ENCODE measurements at regions not wholly inside any gene's neighbourhood (a gene's known extent, or its start where the extent isn't known, plus 50 kb on each side); places are given as distances from the start of the nearest gene placed in this dataset.
"Not testable (repeated sequence)": the region's sequence is repeated elsewhere in the genome, so short reads cannot be mapped to it uniquely, and the experiment has no call there.

GRCh38 chr1:199945591-199945990, 81.9 kb upstream of the NR5A2 start:
- H3K27ac ChIP-seq (ENCODE audit: low read length): no peak overlapping the region
- peaks cover 0 to 2% of the 10 kb centered on the region in 2 donors for H3K9me3 ChIP-seq (ENCODE audit: control insufficient read depth in 2 of 2, low read length in 2 of 2)
- no peaks in the 10 kb centered on the region for H3K36me3 ChIP-seq (ENCODE audit: control insufficient read depth in 2 of 2, insufficient read depth in 2 of 2, low read length in 2 of 2)
- H3K9ac ChIP-seq (ENCODE audit: low read length in 2 of 2): no peak overlapping the region
- no peaks in the 10 kb centered on the region for H3K4me1 ChIP-seq (ENCODE audit: control insufficient read depth, insufficient read depth, low read length)
- H3K27me3 ChIP-seq (ENCODE audit: control insufficient read depth in 1 of 2, insufficient read depth in 2 of 2, low read length in 2 of 2): no peaks in the 10 kb centered on the region
- H3K4me3 ChIP-seq (ENCODE audit: low read length in 2 of 2): no peak overlapping the region

- Histone ChIP-seq H3K27me3 (ENCODE audit: control insufficient read depth in 1 of 2, insufficient read depth in 2 of 2, low read length in 2 of 2) (no peaks in the 10 kb centered on the region), H3K27ac (ENCODE audit: low read length) (no peak overlapping the region), H3K9me3 (ENCODE audit: control insufficient read depth in 2 of 2, low read length in 2 of 2) (peaks cover 0 to 2% of the 10 kb centered on the region in 2 donors), H3K4me1 (ENCODE audit: control insufficient read depth, insufficient read depth, low read length) (no peaks in the 10 kb centered on the region), H3K4me3 (ENCODE audit: low read length in 2 of 2) (no peak overlapping the region), H3K36me3 (ENCODE audit: control insufficient read depth in 2 of 2, insufficient read depth in 2 of 2, low read length in 2 of 2) (no peaks in the 10 kb centered on the region), H3K9ac (ENCODE audit: low read length in 2 of 2) (no peak overlapping the region)
Observed at GRCh38 chr1:199946305-199947155, 81.0 kb upstream of the NR5A2 start.

- H3K4me1 ChIP-seq (ENCODE audit: control insufficient read depth, insufficient read depth, low read length): no peaks in the 10 kb centered on the region
- H3K9ac ChIP-seq (ENCODE audit: low read length in 2 of 2): no peak overlapping the region
- H3K4me3 ChIP-seq (ENCODE audit: low read length in 2 of 2): no peak overlapping the region
- H3K27ac ChIP-seq (ENCODE audit: low read length): no peak overlapping the region
- no peaks in the 10 kb centered on the region for H3K27me3 ChIP-seq (ENCODE audit: control insufficient read depth in 1 of 2, insufficient read depth in 2 of 2, low read length in 2 of 2)
- H3K9me3 ChIP-seq (ENCODE audit: control insufficient read depth in 2 of 2, low read length in 2 of 2): peaks cover 0 to 2% of the 10 kb centered on the region in 2 donors
- H3K36me3 ChIP-seq (ENCODE audit: control insufficient read depth in 2 of 2, insufficient read depth in 2 of 2, low read length in 2 of 2): no peaks in the 10 kb centered on the region
Observed at GRCh38 chr1:199948587-199949280, 78.8 kb upstream of the NR5A2 start.

- H3K27me3 ChIP-seq (ENCODE audit: control insufficient read depth in 1 of 2, insufficient read depth in 2 of 2, low read length in 2 of 2); H3K4me1 ChIP-seq (ENCODE audit: control insufficient read depth, insufficient read depth, low read length): not testable (repeated sequence)
Observed at GRCh38 chr1:199951005-199951404, 76.5 kb upstream of the NR5A2 start.

GRCh38 chr1:199953651-199954050, 73.9 kb upstream of the NR5A2 start:
- Histone ChIP-seq H3K4me1 (ENCODE audit: control insufficient read depth, insufficient read depth, low read length) (no peaks in the 10 kb centered on the region), H3K9me3 (ENCODE audit: control insufficient read depth in 2 of 2, low read length in 2 of 2) (peaks cover 2 to 5% of the 10 kb centered on the region in 2 donors), H3K36me3 (ENCODE audit: control insufficient read depth in 2 of 2, insufficient read depth in 2 of 2, low read length in 2 of 2) (no peaks in the 10 kb centered on the region), H3K27ac (ENCODE audit: low read length) (no peak overlapping the region), H3K27me3 (ENCODE audit: control insufficient read depth in 1 of 2, insufficient read depth in 2 of 2, low read length in 2 of 2) (no peaks in the 10 kb centered on the region), H3K9ac (ENCODE audit: low read length in 2 of 2) (no peak overlapping the region), H3K4me3 (ENCODE audit: low read length in 2 of 2) (no peak overlapping the region)

More at GRCh38 chr1:199951005-199951404, 76.5 kb upstream of the NR5A2 start:
- H3K27ac ChIP-seq (ENCODE audit: low read length); H3K4me3 ChIP-seq (ENCODE audit: low read length in 2 of 2); H3K9ac ChIP-seq (ENCODE audit: low read length in 2 of 2); H3K36me3 ChIP-seq (ENCODE audit: control insufficient read depth in 2 of 2, insufficient read depth in 2 of 2, low read length in 2 of 2); H3K9me3 ChIP-seq (ENCODE audit: control insufficient read depth in 2 of 2, low read length in 2 of 2): not testable (repeated sequence)

- Histone ChIP-seq H3K27me3 (ENCODE audit: control insufficient read depth in 1 of 2, insufficient read depth in 2 of 2, low read length in 2 of 2) (no peaks in the 10 kb centered on the region), H3K9me3 (ENCODE audit: control insufficient read depth in 2 of 2, low read length in 2 of 2) (peaks cover 0 to 5% of the 10 kb centered on the region in 2 donors), H3K27ac (ENCODE audit: low read length) (no peak overlapping the region), H3K9ac (ENCODE audit: low read length in 2 of 2) (no peak overlapping the region), H3K4me1 (ENCODE audit: control insufficient read depth, insufficient read depth, low read length) (no peaks in the 10 kb centered on the region), H3K36me3 (ENCODE audit: control insufficient read depth in 2 of 2, insufficient read depth in 2 of 2, low read length in 2 of 2) (no peaks in the 10 kb centered on the region), H3K4me3 (ENCODE audit: low read length in 2 of 2) (no peak overlapping the region)
Observed at GRCh38 chr1:199954699-199955098, 72.8 kb upstream of the NR5A2 start.

- Histone ChIP-seq H3K4me1 (ENCODE audit: control insufficient read depth, insufficient read depth, low read length) (no peaks in the 10 kb centered on the region), H3K9ac (ENCODE audit: low read length in 2 of 2) (no peak overlapping the region), H3K27ac (ENCODE audit: low read length) (no peak overlapping the region), H3K27me3 (ENCODE audit: control insufficient read depth in 1 of 2, insufficient read depth in 2 of 2, low read length in 2 of 2) (no peaks in the 10 kb centered on the region), H3K4me3 (ENCODE audit: low read length in 2 of 2) (no peak overlapping the region), H3K9me3 (ENCODE audit: control insufficient read depth in 2 of 2, low read length in 2 of 2) (peaks cover 0 to 5% of the 10 kb centered on the region in 2 donors), H3K36me3 (ENCODE audit: control insufficient read depth in 2 of 2, insufficient read depth in 2 of 2, low read length in 2 of 2) (no peaks in the 10 kb centered on the region)
Observed at GRCh38 chr1:199955235-199955634, 72.3 kb upstream of the NR5A2 start.

GRCh38 chr1:199956005-199956404, 71.5 kb upstream of the NR5A2 start:
- Histone ChIP-seq H3K4me3 (ENCODE audit: low read length in 2 of 2) (no peak overlapping the region), H3K27ac (ENCODE audit: low read length) (no peak overlapping the region), H3K4me1 (ENCODE audit: control insufficient read depth, insufficient read depth, low read length) (no peaks in the 10 kb centered on the region), H3K27me3 (ENCODE audit: control insufficient read depth in 1 of 2, insufficient read depth in 2 of 2, low read length in 2 of 2) (no peaks in the 10 kb centered on the region), H3K36me3 (ENCODE audit: control insufficient read depth in 2 of 2, insufficient read depth in 2 of 2, low read length in 2 of 2) (no peaks in the 10 kb centered on the region), H3K9me3 (ENCODE audit: control insufficient read depth in 2 of 2, low read length in 2 of 2) (peaks cover 0 to 5% of the 10 kb centered on the region in 2 donors), H3K9ac (ENCODE audit: low read length in 2 of 2) (no peak overlapping the region)

GRCh38 chr1:199959033-199959774, 68.3 kb upstream of the NR5A2 start:
- H3K36me3 ChIP-seq (ENCODE audit: control insufficient read depth in 2 of 2, insufficient read depth in 2 of 2, low read length in 2 of 2): no peaks in the 10 kb centered on the region
- peaks cover 0 to 5% of the 10 kb centered on the region in 2 donors for H3K9me3 ChIP-seq (ENCODE audit: control insufficient read depth in 2 of 2, low read length in 2 of 2)
- H3K27me3 ChIP-seq (ENCODE audit: control insufficient read depth in 1 of 2, insufficient read depth in 2 of 2, low read length in 2 of 2): no peaks in the 10 kb centered on the region
- H3K4me3 ChIP-seq (ENCODE audit: low read length in 2 of 2): no peak overlapping the region
- H3K27ac ChIP-seq (ENCODE audit: low read length): no peak overlapping the region
- H3K4me1 ChIP-seq (ENCODE audit: control insufficient read depth, insufficient read depth, low read length): no peaks in the 10 kb centered on the region
- H3K9ac ChIP-seq (ENCODE audit: low read length in 2 of 2): no peak overlapping the region

GRCh38 chr1:199959775-199960110, 67.8 kb upstream of the NR5A2 start:
- Histone ChIP-seq H3K9ac (ENCODE audit: low read length in 2 of 2) (no peak overlapping the region), H3K4me3 (ENCODE audit: low read length in 2 of 2) (no peak overlapping the region), H3K4me1 (ENCODE audit: control insufficient read depth, insufficient read depth, low read length) (no peaks in the 10 kb centered on the region)

More at GRCh38 chr1:199959775-199960110, 67.8 kb upstream of the NR5A2 start:
- Histone ChIP-seq H3K9me3 (ENCODE audit: control insufficient read depth in 2 of 2, low read length in 2 of 2) (peaks cover 0 to 5% of the 10 kb centered on the region in 2 donors), H3K27ac (ENCODE audit: low read length) (no peak overlapping the region), H3K27me3 (ENCODE audit: control insufficient read depth in 1 of 2, insufficient read depth in 2 of 2, low read length in 2 of 2) (no peaks in the 10 kb centered on the region), H3K36me3 (ENCODE audit: control insufficient read depth in 2 of 2, insufficient read depth in 2 of 2, low read length in 2 of 2) (no peaks in the 10 kb centered on the region)

Data from stomach smooth muscle (tissue), 2 donors.